GM12872 (cell line): ENCODE measurements at regions not wholly inside any gene's neighbourhood (a gene's known extent, or its start where the extent isn't known, plus 50 kb on each side); places are given as distances from the start of the nearest gene placed in this dataset.

Experiments used
- CTCF ChIP-seq: IDR thresholded peaks from 3 replicates; pipeline ENCODE4 v1.5.1; 2011; ENCODE audit warnings: low read depth, mild to moderate bottlenecking, low read length, moderate library complexity; ENCODE audit not compliant: insufficient read depth

- TF ChIP-seq CTCF = no peak
Measured at GRCh38 chr1:22248746-22249145, 105.8 kb upstream of the WNT4 start.

- no peak for TF ChIP-seq CTCF
Measured at GRCh38 chr1:22249928-22250680, 107.2 kb upstream of the WNT4 start.

- no peak for TF ChIP-seq CTCF
Measured at GRCh38 chr1:22250724-22251123, 107.8 kb upstream of the WNT4 start.

GRCh38 chr1:22252251-22252650 is 109.4 kb upstream of the WNT4 start:
- TF ChIP-seq CTCF = no peak

GRCh38 chr1:22253012-22253790 is 110.3 kb upstream of the WNT4 start:
- no peak for TF ChIP-seq CTCF

GRCh38 chr1:22254756-22255155 is 111.9 kb upstream of the WNT4 start:
- no peak for TF ChIP-seq CTCF

GRCh38 chr1:22255341-22256212 is 112.7 kb upstream of the WNT4 start:
- no peak for TF ChIP-seq CTCF
